GM23248 (cell line): ENCODE measurements at regions not wholly inside any gene's neighbourhood (a gene's known extent, or its start where the extent isn't known, plus 50 kb on each side); places are given as distances from the start of the nearest gene placed in this dataset.

Source experiments
- EZH2 ChIP-seq: fragments of 200-600 bp; sonication (generic); IDR thresholded peaks from 2 replicates; pipeline ENCODE4 v1.6.1; 2018; ENCODE audit warnings: antibody characterized with exemption, mild to moderate bottlenecking; ENCODE audit not compliant: insufficient read depth, poor library complexity, severe bottlenecking
- EZH2phosphoT487 ChIP-seq: fragments of 200-600 bp; sonication (generic); IDR thresholded peaks from 2 replicates; pipeline ENCODE4 v1.6.1; 2018; ENCODE audit warnings: antibody characterized with exemption, moderate library complexity, mild to moderate bottlenecking, low read depth; ENCODE audit not compliant: insufficient read depth

DNA sequence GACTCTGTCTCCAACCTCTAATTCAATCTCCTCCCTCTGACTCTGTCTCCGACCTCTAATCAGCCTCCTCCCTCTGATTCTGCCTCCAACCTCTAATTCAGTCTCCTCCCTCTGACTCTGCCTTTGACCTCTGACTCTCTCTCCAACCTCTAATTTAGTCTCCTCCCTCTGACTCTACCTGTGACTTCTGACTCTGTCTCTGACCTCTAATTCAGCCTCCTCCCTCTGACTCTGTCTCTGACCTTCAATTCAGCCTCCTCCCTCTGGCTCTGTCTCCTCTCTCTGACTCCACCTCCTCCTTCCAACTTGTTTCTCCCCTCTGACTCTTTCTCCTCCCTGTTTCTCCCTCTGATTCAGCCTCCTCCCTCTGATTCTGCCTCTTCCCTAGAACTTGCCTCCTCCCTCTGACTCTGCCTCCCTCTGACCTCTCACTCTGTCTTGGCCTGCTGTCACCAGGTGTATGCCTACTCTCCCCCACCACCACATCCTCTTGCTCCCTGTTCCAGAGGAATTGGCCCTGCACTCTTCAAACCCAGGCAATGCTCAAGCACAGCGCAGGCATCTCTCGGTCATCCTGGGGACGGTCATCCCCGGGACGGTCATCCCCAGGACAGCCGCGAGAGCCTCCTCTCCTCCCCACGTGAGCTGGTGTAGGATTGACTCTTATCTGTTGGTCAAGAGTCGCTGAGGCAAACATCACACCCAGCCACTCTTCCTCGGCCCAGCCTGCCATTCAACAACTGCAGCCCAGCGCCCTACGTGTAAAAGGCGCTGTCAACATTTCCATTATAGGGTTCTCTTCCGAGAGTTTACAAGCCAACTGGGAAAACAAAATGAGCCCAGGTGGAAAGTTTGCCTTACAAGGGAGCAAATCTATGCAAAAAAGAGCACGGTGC, 60.2 kb downstream of the ZIC5 start:
- no peak for TF ChIP-seq EZH2
- TF ChIP-seq EZH2phosphoT487: no peak
